ENCODE measurements at regions not wholly inside any gene's neighbourhood (a gene's known extent, or its start where the extent isn't known, plus 50 kb on each side); places are given as distances from the start of the nearest gene placed in this dataset.

- TF ChIP-seq CTCF (IDR thresholded peaks at IDR 0.05) (no peak), REST (IDR thresholded peaks at IDR 0.05; ENCODE audit: insufficient read depth in 1 of 2, low read depth in 2 of 2, low read length in 1 of 2) (no peak)
Measured at GRCh38 chr14:35929186-35929585, 103.0 kb downstream of the BRMS1L start.

All from Panc1 (cell line).